Osteocyte (in vitro differentiated cells): ENCODE measurements at regions not wholly inside any gene's neighbourhood (a gene's known extent, or its start where the extent isn't known, plus 50 kb on each side); places are given as distances from the start of the nearest gene placed in this dataset.

Experiments used
- DNase-seq: peaks from one replicate; pipeline ENCODE4 v3.0.0; 2021; ENCODE audit warnings: mixed read lengths; ENCODE audit not compliant: unreplicated experiment; ENCODE audit errors: extremely low spot score
- H3K27ac Mint-ChIP-seq: one replicate; pipeline ENCODE4 v1.8.0; 2021; ENCODE audit warnings: mild to moderate bottlenecking, mixed read lengths; ENCODE audit not compliant: unreplicated experiment
- H3K27me3 Mint-ChIP-seq: one replicate; pipeline ENCODE4 v1.8.0; 2021; ENCODE audit warnings: mixed read lengths; ENCODE audit not compliant: unreplicated experiment
- H3K36me3 Mint-ChIP-seq: one replicate; pipeline ENCODE4 v1.8.0; 2021; ENCODE audit warnings: mixed read lengths; ENCODE audit not compliant: unreplicated experiment
- H3K4me1 Mint-ChIP-seq: one replicate; pipeline ENCODE4 v1.8.0; 2021; ENCODE audit warnings: mixed read lengths; ENCODE audit not compliant: unreplicated experiment
- H3K4me3 Mint-ChIP-seq: one replicate; pipeline ENCODE4 v1.8.0; 2021; ENCODE audit warnings: mild to moderate bottlenecking, moderate library complexity, mixed read lengths; ENCODE audit not compliant: unreplicated experiment
- H3K9me3 Mint-ChIP-seq: one replicate; pipeline ENCODE4 v1.8.0; 2021; ENCODE audit warnings: mixed read lengths; ENCODE audit not compliant: unreplicated experiment
- TF ChIP-seq, protein P1 (sequence below): fragments of 200-600 bp; sonication (generic); IDR thresholded peaks from 2 replicates; pipeline ENCODE4 v1.5.0; 2021; ENCODE audit warnings: antibody characterized with exemption, mild to moderate bottlenecking, moderate library complexity

GRCh38 chr13:83003185-83003584 is 879.1 kb downstream of the SLITRK1 start:
- Mint-ChIP-seq H3K36me3 (peaks cover 1% of the 10 kb centered on the region), H3K4me3 (no peak overlapping the region), H3K9me3 (peaks cover 20% of the 10 kb centered on the region), H3K27ac (no peak overlapping the region), H3K27me3 (no peaks in the 10 kb centered on the region), H3K4me1 (peaks cover 31% of the 10 kb centered on the region)
- no peak for DNase-seq
- TF ChIP-seq, protein P1, sequence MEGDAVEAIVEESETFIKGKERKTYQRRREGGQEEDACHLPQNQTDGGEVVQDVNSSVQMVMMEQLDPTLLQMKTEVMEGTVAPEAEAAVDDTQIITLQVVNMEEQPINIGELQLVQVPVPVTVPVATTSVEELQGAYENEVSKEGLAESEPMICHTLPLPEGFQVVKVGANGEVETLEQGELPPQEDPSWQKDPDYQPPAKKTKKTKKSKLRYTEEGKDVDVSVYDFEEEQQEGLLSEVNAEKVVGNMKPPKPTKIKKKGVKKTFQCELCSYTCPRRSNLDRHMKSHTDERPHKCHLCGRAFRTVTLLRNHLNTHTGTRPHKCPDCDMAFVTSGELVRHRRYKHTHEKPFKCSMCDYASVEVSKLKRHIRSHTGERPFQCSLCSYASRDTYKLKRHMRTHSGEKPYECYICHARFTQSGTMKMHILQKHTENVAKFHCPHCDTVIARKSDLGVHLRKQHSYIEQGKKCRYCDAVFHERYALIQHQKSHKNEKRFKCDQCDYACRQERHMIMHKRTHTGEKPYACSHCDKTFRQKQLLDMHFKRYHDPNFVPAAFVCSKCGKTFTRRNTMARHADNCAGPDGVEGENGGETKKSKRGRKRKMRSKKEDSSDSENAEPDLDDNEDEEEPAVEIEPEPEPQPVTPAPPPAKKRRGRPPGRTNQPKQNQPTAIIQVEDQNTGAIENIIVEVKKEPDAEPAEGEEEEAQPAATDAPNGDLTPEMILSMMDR, result no peak

- H3K9me3 Mint-ChIP-seq, result no peaks in the 10 kb centered on the region
Measured at GRCh38 chr13:82993417-82993816, 888.9 kb downstream of the SLITRK1 start.

GRCh38 chr13:82976499-82976898 is 905.8 kb downstream of the SLITRK1 start:
- no peaks in the 10 kb centered on the region for H3K27me3 Mint-ChIP-seq
- no peak for DNase-seq
- H3K36me3 Mint-ChIP-seq, result no peaks in the 10 kb centered on the region

More at GRCh38 chr13:82993417-82993816, 888.9 kb downstream of the SLITRK1 start:
- no peak overlapping the region for H3K4me3 Mint-ChIP-seq
- TF ChIP-seq, protein P1, result no peak
- H3K27me3 Mint-ChIP-seq, result no peaks in the 10 kb centered on the region
- no peak overlapping the region for H3K27ac Mint-ChIP-seq
- no peak for DNase-seq
- peaks cover 1% of the 10 kb centered on the region for H3K4me1 Mint-ChIP-seq
- no peaks in the 10 kb centered on the region for H3K36me3 Mint-ChIP-seq

DNA sequence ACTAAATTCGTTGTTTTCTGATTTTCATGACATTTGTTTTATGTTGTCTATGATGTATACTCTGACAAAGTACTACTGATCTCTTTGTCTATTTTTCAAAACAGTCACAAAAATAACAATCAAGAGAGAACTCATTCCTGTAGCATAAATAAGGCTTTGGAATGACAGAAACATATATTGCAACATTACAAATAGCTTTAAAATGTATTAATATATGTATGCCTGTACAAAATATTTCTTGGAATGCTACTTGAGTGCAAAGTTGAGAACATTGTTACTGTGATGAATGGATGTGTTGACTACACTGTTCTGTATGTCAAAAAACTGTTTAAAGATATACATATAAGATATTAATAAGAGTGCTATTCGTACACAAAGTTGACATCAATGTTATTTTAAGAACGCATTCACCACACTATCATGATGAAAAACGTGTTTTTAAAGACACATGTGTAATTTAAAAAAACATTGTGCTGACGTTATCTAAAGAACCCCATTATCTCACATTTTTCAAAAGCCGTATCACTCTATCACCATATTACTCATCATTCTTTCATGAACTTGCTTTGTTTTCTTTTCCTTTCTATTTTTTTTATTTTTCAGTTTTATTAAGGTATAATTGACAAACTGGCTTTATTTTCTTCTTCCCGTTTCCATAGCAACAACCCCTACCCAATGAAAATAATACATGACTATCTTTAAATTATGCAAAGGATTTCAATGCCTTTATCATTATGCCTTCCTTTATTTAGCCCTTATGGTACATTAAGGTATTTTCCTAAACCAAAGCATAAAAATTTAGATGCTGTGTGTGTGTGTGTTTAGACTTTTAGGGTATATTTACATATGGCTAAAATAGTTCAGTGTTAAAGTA is 918.8 kb downstream of the SLITRK1 start:
- TF ChIP-seq, protein P1, result no peak
- Mint-ChIP-seq H3K4me1 (peaks cover 16% of the 10 kb centered on the region), H3K36me3 (no peaks in the 10 kb centered on the region), H3K4me3 (no peak overlapping the region), H3K9me3 (peaks cover 3% of the 10 kb centered on the region), H3K27ac (peak overlapping the region; percentile 6), H3K27me3 (no peaks in the 10 kb centered on the region)
- no peak for DNase-seq

More at GRCh38 chr13:82976499-82976898, 905.8 kb downstream of the SLITRK1 start:
- H3K4me1 Mint-ChIP-seq, result no peaks in the 10 kb centered on the region
- no peak overlapping the region for H3K27ac Mint-ChIP-seq
- H3K9me3 Mint-ChIP-seq, result no peaks in the 10 kb centered on the region
- TF ChIP-seq, protein P1, result peak; percentile 55
- no peak overlapping the region for H3K4me3 Mint-ChIP-seq

GRCh38 chr13:82962397-82962796 is 919.9 kb downstream of the SLITRK1 start:
- TF ChIP-seq, protein P1, result no peak
- H3K9me3 Mint-ChIP-seq, result peaks cover 3% of the 10 kb centered on the region
- H3K36me3 Mint-ChIP-seq, result no peaks in the 10 kb centered on the region
- no peak overlapping the region for H3K4me3 Mint-ChIP-seq
- peaks cover 16% of the 10 kb centered on the region for H3K4me1 Mint-ChIP-seq
- H3K27ac Mint-ChIP-seq, result no peak overlapping the region
- no peaks in the 10 kb centered on the region for H3K27me3 Mint-ChIP-seq
- no peak for DNase-seq
